ENCODE measurements at regions not wholly inside any gene's neighbourhood (a gene's known extent, or its start where the extent isn't known, plus 50 kb on each side); places are given as distances from the start of the nearest gene placed in this dataset.

- FAIRE-seq (no peak), DNase-seq (ENCODE audit: insufficient read length) (no peak)
- TF ChIP-seq POLR2A (IDR thresholded peaks at IDR 0.05; ENCODE audit: low read depth, low read length) (no peak), POLR2AphosphoS5 (IDR thresholded peaks at IDR 0.05; ENCODE audit: low read depth, low read length) (no peak), TAF1 (IDR thresholded peaks at IDR 0.05; ENCODE audit: borderline replicate concordance, low read depth, low read length) (no peak)
Measured at GRCh38 chr5:97452646-97453045, 269.6 kb upstream of the RIOK2 start.

GRCh38 chr5:97453263-97453662, 270.2 kb upstream of the RIOK2 start:
- TF ChIP-seq TAF1 (IDR thresholded peaks at IDR 0.05; ENCODE audit: borderline replicate concordance, low read depth, low read length) (no peak), POLR2A (IDR thresholded peaks at IDR 0.05; ENCODE audit: low read depth, low read length) (no peak), POLR2AphosphoS5 (IDR thresholded peaks at IDR 0.05; ENCODE audit: low read depth, low read length) (no peak)
- FAIRE-seq, result no peak
- no peak for DNase-seq (ENCODE audit: insufficient read length)

GRCh38 chr5:97454015-97454414, 271.0 kb upstream of the RIOK2 start:
- no peak for DNase-seq (ENCODE audit: insufficient read length)
- FAIRE-seq, result no peak
- TF ChIP-seq POLR2A (IDR thresholded peaks at IDR 0.05; ENCODE audit: low read depth, low read length) (no peak), POLR2AphosphoS5 (IDR thresholded peaks at IDR 0.05; ENCODE audit: low read depth, low read length) (no peak), TAF1 (IDR thresholded peaks at IDR 0.05; ENCODE audit: borderline replicate concordance, low read depth, low read length) (no peak)

- no peak for FAIRE-seq
- TF ChIP-seq POLR2AphosphoS5 (IDR thresholded peaks at IDR 0.05; ENCODE audit: low read depth, low read length), result no peak
- no peak for TF ChIP-seq TAF1 (IDR thresholded peaks at IDR 0.05; ENCODE audit: borderline replicate concordance, low read depth, low read length)
- TF ChIP-seq POLR2A (IDR thresholded peaks at IDR 0.05; ENCODE audit: low read depth, low read length), result no peak
- DNase-seq (ENCODE audit: insufficient read length), result no peak
Measured at GRCh38 chr5:97455996-97456395, 272.9 kb upstream of the RIOK2 start.

- DNase-seq (ENCODE audit: insufficient read length), result no peak
- peak; percentile 79 for FAIRE-seq
- no peak for TF ChIP-seq POLR2AphosphoS5 (IDR thresholded peaks at IDR 0.05; ENCODE audit: low read depth, low read length)
- no peak for TF ChIP-seq TAF1 (IDR thresholded peaks at IDR 0.05; ENCODE audit: borderline replicate concordance, low read depth, low read length)
- TF ChIP-seq POLR2A (IDR thresholded peaks at IDR 0.05; ENCODE audit: low read depth, low read length), result no peak
Measured at GRCh38 chr5:97458851-97459250, 275.8 kb upstream of the RIOK2 start.

GRCh38 chr5:97471951-97472350, 288.9 kb upstream of the RIOK2 start:
- TF ChIP-seq POLR2AphosphoS5 (IDR thresholded peaks at IDR 0.05; ENCODE audit: low read depth, low read length) (no peak), POLR2A (IDR thresholded peaks at IDR 0.05; ENCODE audit: low read depth, low read length) (no peak), TAF1 (IDR thresholded peaks at IDR 0.05; ENCODE audit: borderline replicate concordance, low read depth, low read length) (no peak)
- FAIRE-seq (no peak), DNase-seq (ENCODE audit: insufficient read length) (no peak)

GRCh38 chr5:97475847-97476246, 292.8 kb upstream of the RIOK2 start:
- no peak for DNase-seq (ENCODE audit: insufficient read length)
- no peak for FAIRE-seq
- TF ChIP-seq POLR2A (IDR thresholded peaks at IDR 0.05; ENCODE audit: low read depth, low read length) (no peak), POLR2AphosphoS5 (IDR thresholded peaks at IDR 0.05; ENCODE audit: low read depth, low read length) (no peak), TAF1 (IDR thresholded peaks at IDR 0.05; ENCODE audit: borderline replicate concordance, low read depth, low read length) (no peak)

GRCh38 chr5:97476852-97477534, 293.9 kb upstream of the RIOK2 start:
- TF ChIP-seq TAF1 (IDR thresholded peaks at IDR 0.05; ENCODE audit: borderline replicate concordance, low read depth, low read length) (no peak), POLR2A (IDR thresholded peaks at IDR 0.05; ENCODE audit: low read depth, low read length) (no peak), POLR2AphosphoS5 (IDR thresholded peaks at IDR 0.05; ENCODE audit: low read depth, low read length) (no peak)
- DNase-seq (ENCODE audit: insufficient read length) (no peak), FAIRE-seq (peak; percentile 87)

- DNase-seq (ENCODE audit: insufficient read length) (no peak), FAIRE-seq (peak; percentile 81)
- TF ChIP-seq POLR2A (IDR thresholded peaks at IDR 0.05; ENCODE audit: low read depth, low read length) (no peak), POLR2AphosphoS5 (IDR thresholded peaks at IDR 0.05; ENCODE audit: low read depth, low read length) (no peak), TAF1 (IDR thresholded peaks at IDR 0.05; ENCODE audit: borderline replicate concordance, low read depth, low read length) (no peak)
Measured at GRCh38 chr5:97478483-97478882, 295.4 kb upstream of the RIOK2 start.

GRCh38 chr5:97480313-97480712, 297.3 kb upstream of the RIOK2 start:
- DNase-seq (ENCODE audit: insufficient read length) (no peak), FAIRE-seq (no peak)
- no peak for TF ChIP-seq POLR2AphosphoS5 (IDR thresholded peaks at IDR 0.05; ENCODE audit: low read depth, low read length)

GRCh38 chr5:97488126-97488668, 305.1 kb upstream of the RIOK2 start:
- DNase-seq (ENCODE audit: insufficient read length), result no peak
- no peak for FAIRE-seq
- TF ChIP-seq TAF1 (IDR thresholded peaks at IDR 0.05; ENCODE audit: borderline replicate concordance, low read depth, low read length) (no peak), POLR2A (IDR thresholded peaks at IDR 0.05; ENCODE audit: low read depth, low read length) (no peak), POLR2AphosphoS5 (IDR thresholded peaks at IDR 0.05; ENCODE audit: low read depth, low read length) (no peak)

- DNase-seq (ENCODE audit: insufficient read length), result no peak
- TF ChIP-seq POLR2A (IDR thresholded peaks at IDR 0.05; ENCODE audit: low read depth, low read length), result no peak
- no peak for TF ChIP-seq POLR2AphosphoS5 (IDR thresholded peaks at IDR 0.05; ENCODE audit: low read depth, low read length)
- no peak for TF ChIP-seq TAF1 (IDR thresholded peaks at IDR 0.05; ENCODE audit: borderline replicate concordance, low read depth, low read length)
- FAIRE-seq, result no peak
Measured at GRCh38 chr5:97489010-97489840, 306.2 kb upstream of the RIOK2 start.

Measured in GM12892 (cell line).